ENCODE measurements at regions not wholly inside any gene's neighbourhood (a gene's known extent, or its start where the extent isn't known, plus 50 kb on each side); places are given as distances from the start of the nearest gene placed in this dataset.

- no peak for ATAC-seq
These were observed 572.2 kb downstream of the BUD13 start for GRCh38 chr11:116200564-116200963.

GRCh38 chr11:116199182-116199581 is 573.6 kb downstream of the BUD13 start:
- no peak for ATAC-seq

- no peak for ATAC-seq
These were observed 578.5 kb downstream of the BUD13 start for GRCh38 chr11:116194156-116194904.

- peak; percentile 65 for ATAC-seq
These were observed 579.3 kb downstream of the BUD13 start for GRCh38 chr11:116193321-116194131.

GRCh38 chr11:116192509-116193210 is 580.1 kb downstream of the BUD13 start:
- ATAC-seq, result no peak

GRCh38 chr11:116190861-116191260 is 581.9 kb downstream of the BUD13 start:
- no peak for ATAC-seq

- ATAC-seq, result no peak
These were observed 583.2 kb downstream of the BUD13 start for GRCh38 chr11:116189408-116190170.

- no peak for ATAC-seq
These were observed 584.4 kb downstream of the BUD13 start for GRCh38 chr11:116188350-116188749.

- ATAC-seq, result no peak
These were observed 585.8 kb downstream of the BUD13 start for GRCh38 chr11:116187026-116187425.

GRCh38 chr11:116185551-116185950 is 587.2 kb downstream of the BUD13 start:
- no peak for ATAC-seq

- no peak for ATAC-seq
These were observed 588.0 kb downstream of the BUD13 start for GRCh38 chr11:116184763-116185162.

GRCh38 chr11:116182356-116182966 is 590.3 kb downstream of the BUD13 start:
- ATAC-seq, result no peak

GRCh38 chr11:116180806-116181600 is 591.8 kb downstream of the BUD13 start:
- no peak for ATAC-seq

- ATAC-seq, result no peak
These were observed 593.4 kb downstream of the BUD13 start for GRCh38 chr11:116179401-116179800.

GRCh38 chr11:116177521-116178210 is 595.1 kb downstream of the BUD13 start:
- ATAC-seq, result no peak

GRCh38 chr11:116176484-116177005 is 596.2 kb downstream of the BUD13 start:
- ATAC-seq, result no peak

- ATAC-seq, result no peak
These were observed 597.1 kb downstream of the BUD13 start for GRCh38 chr11:116175707-116176106.

- ATAC-seq, result no peak
These were observed 598.6 kb downstream of the BUD13 start for GRCh38 chr11:116173941-116174911.

GRCh38 chr11:116173506-116173905 is 599.3 kb downstream of the BUD13 start:
- no peak for ATAC-seq
